Astrocyte of the spinal cord (primary cell): ENCODE measurements at regions not wholly inside any gene's neighbourhood (a gene's known extent, or its start where the extent isn't known, plus 50 kb on each side); places are given as distances from the start of the nearest gene placed in this dataset.

ENCODE experiments used
- DNase-seq: peaks from one replicate; pipeline ENCODE4 v3.0.0; 2011; ENCODE audit warnings: low read depth, low spot score
- H3K4me3 ChIP-seq: 2 replicates; pipeline ENCODE4 v1.5.1; 2011; ENCODE audit warnings: low read depth, mild to moderate bottlenecking, low read length, moderate library complexity
- in situ Hi-C: cut with HindIII; loops from 2 replicates; pipeline ENCODE4 v1.10.0; 2017; ENCODE audit warnings: low sequenced_read_pairs
- TF ChIP-seq, protein P1 (sequence below): IDR thresholded peaks from 2 replicates; pipeline ENCODE4 v1.5.1; 2012; ENCODE audit warnings: low read depth, mild to moderate bottlenecking, low read length, inconsistent platforms

DNA sequence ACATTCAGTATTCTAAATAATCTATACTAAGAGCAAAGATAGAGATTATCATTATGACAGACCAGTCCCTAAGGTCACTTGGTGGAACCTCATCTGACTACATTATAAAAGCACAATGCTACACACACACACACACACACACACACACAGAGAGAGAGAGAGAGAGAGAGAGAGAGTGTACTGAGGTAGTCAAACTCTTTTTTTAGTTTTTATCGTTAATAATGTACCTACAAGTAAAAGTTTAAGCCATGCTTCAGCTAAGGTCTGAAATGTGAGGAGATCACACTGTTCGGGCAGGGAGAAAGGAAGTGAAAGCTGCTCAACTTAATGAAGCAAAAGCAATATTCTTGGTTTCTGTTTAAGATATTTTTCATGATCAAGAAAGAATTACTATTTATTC, 75.8 kb upstream of the CCDC160 start:
- in situ Hi-C loops: no loop called here
- TF ChIP-seq, protein P1, sequence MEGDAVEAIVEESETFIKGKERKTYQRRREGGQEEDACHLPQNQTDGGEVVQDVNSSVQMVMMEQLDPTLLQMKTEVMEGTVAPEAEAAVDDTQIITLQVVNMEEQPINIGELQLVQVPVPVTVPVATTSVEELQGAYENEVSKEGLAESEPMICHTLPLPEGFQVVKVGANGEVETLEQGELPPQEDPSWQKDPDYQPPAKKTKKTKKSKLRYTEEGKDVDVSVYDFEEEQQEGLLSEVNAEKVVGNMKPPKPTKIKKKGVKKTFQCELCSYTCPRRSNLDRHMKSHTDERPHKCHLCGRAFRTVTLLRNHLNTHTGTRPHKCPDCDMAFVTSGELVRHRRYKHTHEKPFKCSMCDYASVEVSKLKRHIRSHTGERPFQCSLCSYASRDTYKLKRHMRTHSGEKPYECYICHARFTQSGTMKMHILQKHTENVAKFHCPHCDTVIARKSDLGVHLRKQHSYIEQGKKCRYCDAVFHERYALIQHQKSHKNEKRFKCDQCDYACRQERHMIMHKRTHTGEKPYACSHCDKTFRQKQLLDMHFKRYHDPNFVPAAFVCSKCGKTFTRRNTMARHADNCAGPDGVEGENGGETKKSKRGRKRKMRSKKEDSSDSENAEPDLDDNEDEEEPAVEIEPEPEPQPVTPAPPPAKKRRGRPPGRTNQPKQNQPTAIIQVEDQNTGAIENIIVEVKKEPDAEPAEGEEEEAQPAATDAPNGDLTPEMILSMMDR: no peak

GRCh38 chrX:134162032-134162431, 75.0 kb upstream of the CCDC160 start:
- TF ChIP-seq, protein P1: no peak
- in situ Hi-C loops: no loop called here
- no peak for DNase-seq
- no peak overlapping the region for H3K4me3 ChIP-seq

More for the DNA sequence above, 75.8 kb upstream of the CCDC160 start:
- DNase-seq: no peak
- H3K4me3 ChIP-seq: no peak overlapping the region

- no peak for DNase-seq
- TF ChIP-seq, protein P1: no peak
- in situ Hi-C loops: no loop called here
- H3K4me3 ChIP-seq: no peak overlapping the region
These were observed 73.1 kb upstream of the CCDC160 start for GRCh38 chrX:134163836-134164235.

DNA sequence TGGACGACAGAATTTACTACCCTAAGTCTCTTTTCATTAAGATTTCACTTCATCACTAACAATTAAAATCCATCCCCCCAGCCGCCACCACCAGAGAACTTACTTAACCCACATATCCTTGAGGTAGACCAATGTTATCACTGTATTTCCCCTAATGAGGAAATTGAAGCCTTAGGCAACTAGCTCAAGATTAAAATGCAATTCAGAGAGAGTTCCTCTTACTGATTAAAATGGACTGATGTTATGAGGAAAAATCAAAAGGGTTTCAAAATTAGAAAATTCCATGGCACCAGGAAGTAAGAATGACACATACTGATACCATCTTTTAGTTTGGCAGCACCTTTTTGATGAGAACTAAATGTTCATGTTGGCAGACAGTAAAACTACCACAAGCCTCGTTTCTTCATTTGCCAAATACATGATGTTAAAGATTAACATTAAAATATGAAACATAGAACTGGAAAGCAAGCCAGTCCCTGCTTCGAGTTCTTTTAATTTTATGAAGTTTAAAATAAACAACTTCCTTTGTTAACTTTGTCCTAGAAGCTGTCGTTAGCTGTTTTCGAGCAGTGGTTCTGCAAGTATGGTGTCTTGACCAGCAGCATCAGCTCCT, 69.3 kb upstream of the CCDC160 start:
- no peak for DNase-seq
- in situ Hi-C loops: no loop called here

DNA sequence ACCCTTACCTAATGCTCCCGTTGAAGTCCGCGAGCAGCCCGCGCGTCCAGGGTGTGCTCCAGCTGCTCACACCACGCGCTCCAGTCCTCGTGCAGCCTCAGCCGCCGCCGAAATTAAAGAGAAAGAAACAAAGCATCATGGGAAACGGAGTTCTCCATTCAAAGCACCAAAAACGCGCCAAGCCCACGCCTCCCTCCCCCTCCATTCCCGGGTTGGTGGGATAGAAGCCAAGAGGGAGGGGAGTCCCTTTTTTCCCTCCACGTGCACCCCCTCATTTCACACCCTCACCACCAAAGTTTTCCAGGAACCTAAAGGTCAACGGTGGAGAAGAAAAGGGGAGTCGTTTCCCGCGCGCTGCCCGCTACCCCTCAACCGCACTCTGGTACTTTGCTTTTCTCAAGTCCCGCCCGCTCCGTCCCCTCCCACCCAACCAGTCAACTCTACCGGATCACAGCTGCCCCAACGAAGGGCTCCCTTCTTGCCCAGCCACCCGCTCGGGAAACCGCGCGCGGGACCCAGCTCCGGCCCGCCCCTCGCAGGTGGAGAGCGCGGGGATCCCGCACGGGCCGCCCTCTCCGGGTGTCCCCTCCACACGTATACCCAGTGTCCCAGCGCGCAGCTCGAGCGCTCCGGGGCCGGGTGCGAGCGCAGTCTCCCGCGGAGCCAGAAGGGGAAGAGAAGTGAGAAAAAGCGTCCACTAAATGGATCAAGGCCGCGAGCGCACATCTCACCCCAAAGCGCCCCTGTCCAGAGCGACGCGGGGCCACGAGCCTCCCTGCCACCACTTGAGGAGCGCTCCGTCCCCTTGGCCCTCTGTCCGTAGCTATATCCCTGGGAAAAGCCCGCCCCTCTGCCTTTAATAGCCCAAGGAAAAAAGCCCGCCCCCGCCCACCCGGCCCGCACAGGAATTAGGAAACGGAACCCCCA, 65.1 kb upstream of the CCDC160 start:
- in situ Hi-C loops: no loop called here
- TF ChIP-seq, protein P1: no peak
- no peak for DNase-seq
- peak overlapping the region; percentile 35 for H3K4me3 ChIP-seq

More for the DNA sequence above, 69.3 kb upstream of the CCDC160 start:
- TF ChIP-seq, protein P1: no peak
- no peak overlapping the region for H3K4me3 ChIP-seq

DNA sequence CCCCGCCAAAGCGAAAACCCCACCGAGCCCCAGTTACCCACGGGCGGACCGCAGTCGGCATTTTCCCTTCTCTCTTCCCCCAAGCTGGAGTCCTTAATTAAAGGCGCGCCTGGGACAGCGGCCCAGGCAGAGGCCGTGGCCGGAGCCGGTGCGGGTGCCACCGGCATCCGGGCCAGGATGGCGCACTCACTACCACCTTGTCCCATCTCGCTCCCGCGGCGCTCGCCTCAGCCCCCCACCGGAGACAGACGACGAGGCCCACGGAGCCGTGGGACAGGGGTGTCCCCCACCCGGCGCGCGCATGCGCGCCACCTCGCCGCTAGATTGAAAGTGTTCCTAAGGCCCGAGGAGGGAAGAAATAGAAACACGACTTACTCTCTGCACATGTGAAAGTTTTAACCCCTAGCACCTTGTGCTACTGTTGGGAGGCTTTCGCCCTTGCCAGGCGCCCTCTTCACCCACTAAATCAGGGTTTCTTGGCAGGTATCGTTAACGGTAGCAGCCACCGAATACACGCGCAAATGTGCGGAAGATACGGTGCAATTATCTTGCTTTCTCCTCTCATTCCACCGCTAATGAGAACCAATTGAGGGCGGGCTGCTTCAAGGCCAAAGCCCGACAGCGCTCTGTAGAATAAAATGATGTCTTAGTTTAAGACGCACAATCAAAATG, 64.3 kb upstream of the CCDC160 start:
- in situ Hi-C loops: no loop called here
- DNase-seq: peak; percentile 23
- TF ChIP-seq, protein P1: no peak
- peak overlapping the region; percentile 35 for H3K4me3 ChIP-seq
